GM21619 (cell line): ENCODE measurements at regions not wholly inside any gene's neighbourhood (a gene's known extent, or its start where the extent isn't known, plus 50 kb on each side); places are given as distances from the start of the nearest gene placed in this dataset.
"Not testable (repeated sequence)": the region's sequence is repeated elsewhere in the genome, so short reads cannot be mapped to it uniquely, and the experiment has no call there.

Source experiments
- ATAC-seq: cut with Tn5 transposase; IDR thresholded peaks from one replicate; pipeline ENCODE4 v1.9.1; 2021; ENCODE audit not compliant: unreplicated experiment

GRCh38 chr13:91052876-91053275 lies 294.6 kb upstream of the MIR17HG start:
- no peak for ATAC-seq

- ATAC-seq, result no peak
Measured at GRCh38 chr13:91053318-91054065, 294.0 kb upstream of the MIR17HG start.

- no peak for ATAC-seq
Measured at GRCh38 chr13:91054902-91055301, 292.6 kb upstream of the MIR17HG start.

GRCh38 chr13:91056746-91057145 lies 290.7 kb upstream of the MIR17HG start:
- peak; percentile 75 for ATAC-seq

GRCh38 chr13:91057507-91057906 lies 290.0 kb upstream of the MIR17HG start:
- not testable (repeated sequence) for ATAC-seq

GRCh38 chr13:91058066-91058465 lies 289.4 kb upstream of the MIR17HG start:
- no peak for ATAC-seq

GRCh38 chr13:91058919-91059318 lies 288.6 kb upstream of the MIR17HG start:
- ATAC-seq, result no peak

- ATAC-seq, result no peak
Measured at GRCh38 chr13:91066745-91067144, 280.7 kb upstream of the MIR17HG start.

- ATAC-seq, result no peak
Measured at GRCh38 chr13:91072486-91072885, 275.0 kb upstream of the MIR17HG start.

- no peak for ATAC-seq
Measured at GRCh38 chr13:91074091-91074490, 273.4 kb upstream of the MIR17HG start.

- no peak for ATAC-seq
Measured at GRCh38 chr13:91076830-91077229, 270.7 kb upstream of the MIR17HG start.

- ATAC-seq, result no peak
Measured at GRCh38 chr13:91078093-91078679, 269.3 kb upstream of the MIR17HG start.

- ATAC-seq, result no peak
Measured at GRCh38 chr13:91079176-91079575, 268.3 kb upstream of the MIR17HG start.

- ATAC-seq, result no peak
Measured at GRCh38 chr13:91085127-91085526, 262.4 kb upstream of the MIR17HG start.

- ATAC-seq, result no peak
Measured at GRCh38 chr13:91086936-91087716, 260.4 kb upstream of the MIR17HG start.

- ATAC-seq, result no peak
Measured at GRCh38 chr13:91097269-91097668, 250.2 kb upstream of the MIR17HG start.

GRCh38 chr13:91099877-91100276 lies 247.6 kb upstream of the MIR17HG start:
- ATAC-seq, result no peak

GRCh38 chr13:91100944-91101343 lies 246.5 kb upstream of the MIR17HG start:
- ATAC-seq, result no peak

GRCh38 chr13:91101381-91101780 lies 246.1 kb upstream of the MIR17HG start:
- no peak for ATAC-seq

- no peak for ATAC-seq
Measured at GRCh38 chr13:91105270-91105669, 242.2 kb upstream of the MIR17HG start.

GRCh38 chr13:91106565-91106964 lies 240.9 kb upstream of the MIR17HG start:
- ATAC-seq, result no peak

- no peak for ATAC-seq
Measured at GRCh38 chr13:91108315-91108714, 239.2 kb upstream of the MIR17HG start.
